HG02981 (cell line): ENCODE measurements at regions not wholly inside any gene's neighbourhood (a gene's known extent, or its start where the extent isn't known, plus 50 kb on each side); places are given as distances from the start of the nearest gene placed in this dataset.

Source experiments
- ATAC-seq: cut with Tn5 transposase; IDR thresholded peaks from one replicate; pipeline ENCODE4 v1.9.1; 2021; ENCODE audit warnings: mild to moderate bottlenecking, moderate library complexity; ENCODE audit not compliant: unreplicated experiment

- no peak for ATAC-seq
These were observed 132.2 kb downstream of the ASB7 start for GRCh38 chr15:100734586-100734985.

GRCh38 chr15:100735129-100736053, 133.0 kb downstream of the ASB7 start:
- ATAC-seq, result no peak

GRCh38 chr15:100737214-100737613, 134.8 kb downstream of the ASB7 start:
- ATAC-seq, result no peak

GRCh38 chr15:100738614-100739013, 136.2 kb downstream of the ASB7 start:
- ATAC-seq, result no peak

GRCh38 chr15:100740138-100740537, 137.7 kb downstream of the ASB7 start:
- no peak for ATAC-seq

- ATAC-seq, result no peak
These were observed 128.0 kb upstream of the ALDH1A3 start for GRCh38 chr15:100751585-100751984.

- no peak for ATAC-seq
These were observed 126.1 kb upstream of the ALDH1A3 start for GRCh38 chr15:100753503-100753902.

GRCh38 chr15:100757661-100758060, 122.0 kb upstream of the ALDH1A3 start:
- ATAC-seq, result no peak

GRCh38 chr15:100758555-100758954, 121.1 kb upstream of the ALDH1A3 start:
- ATAC-seq, result no peak

GRCh38 chr15:100759106-100759505, 120.5 kb upstream of the ALDH1A3 start:
- no peak for ATAC-seq

GRCh38 chr15:100759698-100760356, 119.8 kb upstream of the ALDH1A3 start:
- ATAC-seq, result no peak

GRCh38 chr15:100760357-100760903, 119.2 kb upstream of the ALDH1A3 start:
- ATAC-seq, result no peak

- no peak for ATAC-seq
These were observed 118.2 kb upstream of the ALDH1A3 start for GRCh38 chr15:100761290-100761935.

- ATAC-seq, result no peak
These were observed 117.3 kb upstream of the ALDH1A3 start for GRCh38 chr15:100762289-100762688.

- ATAC-seq, result no peak
These were observed 116.5 kb upstream of the ALDH1A3 start for GRCh38 chr15:100762913-100763834.

GRCh38 chr15:100763835-100764750, 115.5 kb upstream of the ALDH1A3 start:
- ATAC-seq, result no peak

- no peak for ATAC-seq
These were observed 114.7 kb upstream of the ALDH1A3 start for GRCh38 chr15:100764778-100765466.

GRCh38 chr15:100765467-100766241, 114.0 kb upstream of the ALDH1A3 start:
- ATAC-seq, result no peak
